Activated naive CD4-positive, alpha-beta T cell treated with anti-CD3 and anti-CD28 coated beads, Interleukin-2, amount 50 U/mL, for 72 hours (primary cell): ENCODE measurements at regions not wholly inside any gene's neighbourhood (a gene's known extent, or its start where the extent isn't known, plus 50 kb on each side); places are given as distances from the start of the nearest gene placed in this dataset.

Experiments
- ATAC-seq, 2 donors: fragments of 150-1000 bp; cut with Tn5 transposase; 2 replicates each; pipeline ENCODE4 v1.10.0; 2021; ENCODE audit warnings: mild to moderate bottlenecking in 2 of 2, moderate library complexity in 2 of 2
- DNase-seq, 2 donors: peaks; one replicate each; pipeline ENCODE4 v3.0.0; 2021 to 2022; ENCODE audit warnings: low spot score in 2 of 2
- H3K27ac Mint-ChIP-seq, 2 donors: one replicate each; pipeline ENCODE4 v1.8.0; 2022; ENCODE audit warnings: mild to moderate bottlenecking in 2 of 2, mixed read lengths in 2 of 2
- H3K36me3 Mint-ChIP-seq, 2 donors: one replicate each; pipeline ENCODE4 v1.8.0; 2022; ENCODE audit warnings: mixed read lengths in 2 of 2
- H3K9me3 Mint-ChIP-seq, 2 donors: one replicate each; pipeline ENCODE4 v1.8.0; 2022; ENCODE audit warnings: mixed read lengths in 2 of 2

DNA sequence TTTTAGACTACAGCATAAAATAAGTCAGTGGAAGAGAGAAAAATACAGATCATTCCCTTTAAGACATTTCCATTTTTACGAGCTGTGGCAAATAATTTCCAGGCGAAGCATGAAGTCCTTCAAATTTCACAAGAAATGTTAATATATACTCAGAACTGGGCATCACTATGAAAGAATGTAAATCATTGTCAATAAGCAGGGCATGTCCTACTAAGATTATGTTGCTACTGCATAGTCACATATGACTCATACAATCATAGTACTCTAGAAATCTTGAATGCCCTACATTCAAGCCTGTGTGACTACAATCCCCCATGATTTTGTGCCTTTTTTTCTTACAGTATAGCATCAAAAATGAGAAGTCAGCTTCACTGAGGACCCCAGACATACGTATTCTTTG, 485.2 kb upstream of the FTMT start:
- ATAC-seq (no peak), DNase-seq (no peak)
- peaks cover 0 to 5% of the 10 kb centered on the region in 2 donors for H3K9me3 Mint-ChIP-seq
- no peaks in the 10 kb centered on the region for H3K36me3 Mint-ChIP-seq
- H3K27ac Mint-ChIP-seq: no peak overlapping the region

- Mint-ChIP-seq H3K36me3 (no peaks in the 10 kb centered on the region), H3K9me3 (peaks cover 0 to 9% of the 10 kb centered on the region in 2 donors), H3K27ac (no peak overlapping the region)
- no peak for DNase-seq
- ATAC-seq: no peak
Observed at GRCh38 chr5:121373371-121373770, 478.3 kb upstream of the FTMT start.

DNA sequence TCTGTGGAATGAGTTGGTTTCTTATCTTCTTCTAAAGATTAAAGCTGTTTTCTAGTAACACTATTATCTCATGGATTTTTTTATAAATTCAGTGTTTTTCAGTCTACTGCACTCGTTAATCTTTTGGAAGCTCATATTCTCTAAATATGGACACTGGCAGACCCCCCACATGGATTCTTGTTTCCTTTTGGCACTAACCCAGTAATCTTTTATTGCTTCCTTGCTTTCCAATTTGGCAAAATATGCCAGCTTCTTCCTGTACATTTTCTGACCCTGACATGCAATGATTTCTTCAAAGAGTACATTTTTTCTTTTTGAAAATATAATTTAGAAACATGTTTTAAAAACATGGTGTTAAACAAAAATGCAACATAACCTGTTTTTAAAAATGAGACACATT, 474.2 kb upstream of the FTMT start:
- Mint-ChIP-seq H3K36me3 (no peaks in the 10 kb centered on the region), H3K9me3 (peaks cover 4 to 8% of the 10 kb centered on the region in 2 donors), H3K27ac (no peak overlapping the region)
- DNase-seq (no peak), ATAC-seq (no peak)

GRCh38 chr5:121378046-121378445, 473.6 kb upstream of the FTMT start:
- no peak overlapping the region for H3K27ac Mint-ChIP-seq
- H3K36me3 Mint-ChIP-seq: no peaks in the 10 kb centered on the region
- ATAC-seq (no peak), DNase-seq (no peak)
- H3K9me3 Mint-ChIP-seq: peaks cover 2 to 4% of the 10 kb centered on the region in 2 donors

GRCh38 chr5:121378559-121379359, 472.9 kb upstream of the FTMT start:
- no peaks in the 10 kb centered on the region for H3K36me3 Mint-ChIP-seq
- H3K9me3 Mint-ChIP-seq: peaks cover 0 to 4% of the 10 kb centered on the region in 2 donors
- DNase-seq: no peak
- no peak overlapping the region for H3K27ac Mint-ChIP-seq
- no peak for ATAC-seq

DNA sequence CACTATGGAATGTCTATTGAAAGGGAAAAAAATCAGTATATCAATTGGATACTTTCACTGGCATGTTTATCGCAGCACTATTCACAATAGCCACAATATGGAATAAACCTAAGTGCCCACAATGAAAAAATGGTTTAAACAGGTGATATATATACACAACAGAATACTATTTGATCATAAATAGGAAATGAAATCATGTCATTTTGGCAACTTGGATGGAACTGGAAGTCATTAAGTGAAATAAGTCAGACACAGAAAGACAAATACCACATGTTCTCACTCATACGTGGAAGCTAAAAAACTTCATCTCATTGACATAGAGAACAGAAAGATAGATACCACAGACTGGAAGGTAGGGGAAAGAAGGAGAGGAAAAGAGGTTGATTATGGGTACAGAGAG, 471.6 kb upstream of the FTMT start:
- no peak overlapping the region for H3K27ac Mint-ChIP-seq
- peaks cover 0 to 4% of the 10 kb centered on the region in 2 donors for H3K9me3 Mint-ChIP-seq
- ATAC-seq: no peak
- no peak for DNase-seq
- H3K36me3 Mint-ChIP-seq: no peaks in the 10 kb centered on the region

DNA sequence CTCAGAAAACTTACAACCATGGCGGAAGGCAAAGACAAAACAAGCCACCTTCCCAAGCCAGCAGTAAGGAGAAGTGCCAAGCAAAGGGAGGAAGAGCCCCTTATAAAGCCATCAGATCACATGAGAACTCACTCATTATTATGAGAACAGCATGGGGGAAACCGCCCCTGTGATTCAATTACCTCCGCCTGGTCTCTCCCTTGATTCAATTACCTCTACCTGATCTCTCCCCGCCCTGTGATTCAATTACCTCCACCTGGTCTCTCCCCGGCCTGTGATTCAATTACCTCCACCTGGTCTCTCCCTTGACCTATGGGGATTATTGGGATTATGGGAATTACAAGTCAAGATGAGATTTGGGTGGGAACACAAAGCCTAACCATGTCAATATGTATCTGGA, 467.3 kb upstream of the FTMT start:
- no peak for DNase-seq
- no peak for ATAC-seq
- H3K9me3 Mint-ChIP-seq: peaks cover 5 to 7% of the 10 kb centered on the region in 2 donors
- H3K27ac Mint-ChIP-seq: no peak overlapping the region
- no peaks in the 10 kb centered on the region for H3K36me3 Mint-ChIP-seq

DNA sequence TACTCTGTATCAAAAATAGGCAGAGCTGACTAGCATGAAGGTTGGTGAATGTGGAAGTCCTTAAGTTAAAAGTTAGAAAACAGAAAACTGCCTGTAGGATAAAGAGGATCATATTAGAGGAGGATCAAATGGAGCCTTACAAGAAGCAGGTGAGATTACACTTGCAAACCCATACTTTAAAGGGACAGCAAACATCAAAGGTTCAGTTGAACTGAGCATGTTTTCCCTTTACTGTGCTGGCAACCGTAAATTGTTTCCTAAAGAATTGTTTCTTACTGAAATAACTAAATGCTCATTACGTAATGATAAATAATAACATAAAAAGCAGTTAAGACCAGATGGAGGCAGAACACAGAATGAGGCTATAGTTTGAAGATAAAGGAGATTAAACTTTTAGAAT, 465.3 kb upstream of the FTMT start:
- ATAC-seq (no peak), DNase-seq (no peak)
- Mint-ChIP-seq H3K27ac (no peak overlapping the region), H3K36me3 (no peaks in the 10 kb centered on the region), H3K9me3 (peaks cover 7 to 8% of the 10 kb centered on the region in 2 donors)

GRCh38 chr5:121396716-121397115, 455.0 kb upstream of the FTMT start:
- ATAC-seq: no peak
- Mint-ChIP-seq H3K9me3 (peaks cover 4 to 7% of the 10 kb centered on the region in 2 donors), H3K27ac (no peak overlapping the region), H3K36me3 (no peaks in the 10 kb centered on the region)
- DNase-seq: no peak

- DNase-seq: no peak
- H3K27ac Mint-ChIP-seq: no peak overlapping the region
- ATAC-seq: no peak
- no peaks in the 10 kb centered on the region for H3K36me3 Mint-ChIP-seq
- H3K9me3 Mint-ChIP-seq: peaks cover 8 to 15% of the 10 kb centered on the region in 2 donors
Observed at GRCh38 chr5:121399879-121400278, 451.8 kb upstream of the FTMT start.

DNA sequence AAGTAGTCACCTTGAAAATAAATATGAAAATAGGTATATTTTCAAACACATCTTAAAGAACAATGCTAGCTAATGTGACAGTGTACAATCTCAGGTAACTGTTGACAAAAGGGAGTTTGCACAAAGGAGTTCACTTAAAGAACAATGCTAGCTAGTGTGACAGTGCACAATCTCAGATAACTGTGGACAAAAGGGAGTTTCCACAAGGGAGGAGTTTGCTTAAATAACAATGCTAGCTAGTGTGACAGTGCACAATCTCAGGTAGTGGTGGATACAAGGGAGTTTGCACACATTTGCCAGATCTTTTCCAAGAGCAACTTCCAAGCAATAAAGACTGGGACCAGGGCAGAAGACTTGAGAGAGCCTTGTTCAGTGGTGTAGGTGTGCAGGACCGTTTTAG, 442.9 kb upstream of the FTMT start:
- ATAC-seq (no peak), DNase-seq (no peak)
- no peak overlapping the region for H3K27ac Mint-ChIP-seq
- H3K36me3 Mint-ChIP-seq: no peaks in the 10 kb centered on the region
- peaks cover 7 to 13% of the 10 kb centered on the region in 2 donors for H3K9me3 Mint-ChIP-seq

GRCh38 chr5:121415270-121415669, 436.4 kb upstream of the FTMT start:
- no peak for ATAC-seq

GRCh38 chr5:121421646-121422045, 430.0 kb upstream of the FTMT start:
- Mint-ChIP-seq H3K27ac (no peak overlapping the region), H3K36me3 (no peaks in the 10 kb centered on the region), H3K9me3 (peaks cover 20 to 22% of the 10 kb centered on the region in 2 donors)
- DNase-seq: no peak
- no peak for ATAC-seq

More at GRCh38 chr5:121415270-121415669, 436.4 kb upstream of the FTMT start:
- no peak overlapping the region for H3K27ac Mint-ChIP-seq
- no peaks in the 10 kb centered on the region for H3K36me3 Mint-ChIP-seq
- H3K9me3 Mint-ChIP-seq: peaks cover 6 to 8% of the 10 kb centered on the region in 2 donors
- no peak for DNase-seq

DNA sequence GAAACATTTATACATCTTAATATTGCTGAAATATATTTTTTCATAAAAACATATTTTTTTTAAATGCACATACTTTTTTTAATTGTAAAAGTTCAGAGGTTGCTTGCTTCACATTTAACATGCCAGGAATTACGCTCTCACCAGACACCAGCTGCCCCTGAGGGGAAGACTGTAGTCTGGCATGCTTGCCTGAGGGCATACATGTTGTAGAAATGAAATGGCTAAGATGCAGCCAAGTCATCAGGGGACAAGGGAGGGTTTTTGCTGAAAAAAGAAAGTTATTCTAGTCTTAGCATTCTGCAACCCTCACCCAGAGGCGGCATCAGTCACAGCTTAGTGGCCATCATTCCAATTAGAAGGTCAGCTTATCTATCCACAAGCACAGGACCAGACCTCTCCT, 426.7 kb upstream of the FTMT start:
- H3K27ac Mint-ChIP-seq: no peak overlapping the region
- H3K9me3 Mint-ChIP-seq: peaks cover 14 to 18% of the 10 kb centered on the region in 2 donors
- DNase-seq (no peak), ATAC-seq (no peak)
- no peaks in the 10 kb centered on the region for H3K36me3 Mint-ChIP-seq

DNA sequence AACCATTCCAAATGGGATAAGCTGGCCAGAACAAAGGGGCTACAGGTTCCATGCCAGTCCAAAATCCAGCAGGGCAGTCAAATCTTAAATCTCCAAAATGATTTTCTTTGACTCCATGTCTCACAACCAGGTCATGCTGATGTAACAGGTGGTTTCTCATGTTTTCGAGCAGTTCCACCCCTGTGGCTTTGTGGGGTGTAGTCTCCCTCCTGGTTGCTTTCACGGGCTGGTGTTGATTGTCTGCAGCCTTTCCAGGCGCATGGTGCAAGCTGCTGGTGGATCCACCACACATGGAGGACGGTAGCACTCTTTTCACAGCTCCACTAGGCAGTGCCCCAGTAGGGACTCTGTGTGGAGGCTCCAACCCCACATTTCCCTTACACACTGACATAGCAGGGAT, 425.5 kb upstream of the FTMT start:
- no peak for ATAC-seq
- no peak for DNase-seq
- no peaks in the 10 kb centered on the region for H3K36me3 Mint-ChIP-seq

DNA sequence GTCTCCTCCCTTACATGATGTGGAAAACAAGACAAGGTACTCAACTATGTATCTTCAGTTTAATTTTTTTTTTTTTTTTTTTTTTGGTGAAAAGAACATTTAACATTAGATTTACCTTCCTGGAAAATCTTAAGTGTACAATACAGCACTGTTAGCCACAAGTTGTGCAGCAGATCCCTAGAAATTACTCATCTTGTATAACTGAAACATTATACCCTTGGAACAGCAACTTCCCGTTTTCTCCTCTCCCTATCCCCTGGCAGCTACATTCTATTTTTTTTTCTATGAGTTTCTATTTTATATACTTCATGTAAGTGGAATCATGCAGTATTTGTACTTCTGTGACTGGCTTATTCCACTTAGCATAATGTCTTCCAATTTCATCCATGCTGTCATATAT, 421.9 kb upstream of the FTMT start:
- H3K9me3 Mint-ChIP-seq: peaks cover 5 to 9% of the 10 kb centered on the region in 2 donors
- ATAC-seq: no peak
- no peak for DNase-seq
- H3K36me3 Mint-ChIP-seq: no peaks in the 10 kb centered on the region
- no peak overlapping the region for H3K27ac Mint-ChIP-seq

More for the DNA sequence above, 425.5 kb upstream of the FTMT start:
- no peak overlapping the region for H3K27ac Mint-ChIP-seq
- peaks cover 14 to 23% of the 10 kb centered on the region in 2 donors for H3K9me3 Mint-ChIP-seq

- DNase-seq: no peak
- Mint-ChIP-seq H3K27ac (no peak overlapping the region), H3K36me3 (no peaks in the 10 kb centered on the region), H3K9me3 (peaks cover 7 to 11% of the 10 kb centered on the region in 2 donors)
- no peak for ATAC-seq
Observed at GRCh38 chr5:121430538-121430937, 421.1 kb upstream of the FTMT start.

DNA sequence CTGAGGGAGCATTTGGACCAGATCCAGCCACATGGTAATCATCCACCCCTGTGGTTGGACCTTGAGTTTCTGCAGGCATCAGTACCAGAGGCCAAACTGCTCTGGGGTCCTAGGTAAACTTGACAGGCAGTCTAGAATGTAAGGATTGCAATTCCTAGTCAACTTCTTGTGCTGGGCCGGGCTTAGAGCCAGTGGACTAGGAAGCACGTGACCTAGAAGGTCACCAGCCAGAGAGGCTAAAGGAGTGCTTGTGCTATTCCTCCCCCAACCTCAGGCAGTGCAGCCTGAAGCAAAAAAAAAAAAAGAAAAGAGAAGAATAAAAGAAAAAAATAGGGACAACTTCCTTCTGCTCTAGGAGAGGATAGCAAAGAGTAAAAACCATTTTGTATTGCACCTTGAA, 406.2 kb upstream of the FTMT start:
- ATAC-seq (no peak), DNase-seq (no peak)
- H3K9me3 Mint-ChIP-seq: peaks cover 23 to 28% of the 10 kb centered on the region in 2 donors
- H3K36me3 Mint-ChIP-seq: peaks cover 0 to 10% of the 10 kb centered on the region in 2 donors
- H3K27ac Mint-ChIP-seq: no peak overlapping the region
